Progenitor cell of endocrine pancreas (in vitro differentiated cells): ENCODE measurements at regions not wholly inside any gene's neighbourhood (a gene's known extent, or its start where the extent isn't known, plus 50 kb on each side); places are given as distances from the start of the nearest gene placed in this dataset.

ENCODE experiments used
- DNase-seq: peaks from one replicate; pipeline ENCODE4 v3.0.0; 2021; ENCODE audit warnings: low spot score; ENCODE audit not compliant: unreplicated experiment
- H3K27ac Mint-ChIP-seq: 2 replicates; pipeline ENCODE4 v1.8.0; 2021; ENCODE audit warnings: mild to moderate bottlenecking, moderate library complexity, mixed read lengths
- H3K27me3 Mint-ChIP-seq: 2 replicates; pipeline ENCODE4 v1.8.0; 2021; ENCODE audit warnings: mixed read lengths
- H3K36me3 Mint-ChIP-seq: 2 replicates; pipeline ENCODE4 v1.8.0; 2022; ENCODE audit warnings: mixed read lengths; ENCODE audit not compliant: insufficient read depth
- H3K4me1 Mint-ChIP-seq: 2 replicates; pipeline ENCODE4 v1.8.0; 2021; ENCODE audit warnings: low read depth, mixed read lengths
- H3K4me3 Mint-ChIP-seq: 2 replicates; pipeline ENCODE4 v1.8.0; 2021; ENCODE audit warnings: low read depth, mild to moderate bottlenecking, moderate library complexity, mixed read lengths
- H3K9me3 Mint-ChIP-seq: 2 replicates; pipeline ENCODE4 v1.8.0; 2021; ENCODE audit warnings: low read depth, mixed read lengths
- CTCF ChIP-seq: fragments of 200-600 bp; sonication (generic); IDR thresholded peaks from one replicate; pipeline ENCODE4 v1.5.0; 2021; ENCODE audit warnings: antibody characterized with exemption, mild to moderate bottlenecking; ENCODE audit not compliant: unreplicated experiment

- no peaks in the 10 kb centered on the region for H3K27me3 Mint-ChIP-seq
- no peaks in the 10 kb centered on the region for H3K9me3 Mint-ChIP-seq
- peaks cover under 1% of the 10 kb centered on the region for H3K4me1 Mint-ChIP-seq
- no peaks in the 10 kb centered on the region for H3K36me3 Mint-ChIP-seq
- no peak overlapping the region for H3K27ac Mint-ChIP-seq
- H3K4me3 Mint-ChIP-seq = no peak overlapping the region
- TF ChIP-seq CTCF = no peak
- no peak for DNase-seq
Measured at GRCh38 chr7:136163340-136163801, 186.2 kb upstream of the MTPN start.

- Mint-ChIP-seq H3K36me3 (no peaks in the 10 kb centered on the region), H3K27ac (no peak overlapping the region)
- no peak for TF ChIP-seq CTCF
Measured at GRCh38 chr7:136150311-136150710, 173.2 kb upstream of the MTPN start.

GRCh38 chr7:136148920-136149319 lies 171.8 kb upstream of the MTPN start:
- Mint-ChIP-seq H3K9me3 (no peaks in the 10 kb centered on the region), H3K36me3 (no peaks in the 10 kb centered on the region), H3K27ac (no peak overlapping the region), H3K4me3 (no peak overlapping the region), H3K27me3 (no peaks in the 10 kb centered on the region), H3K4me1 (no peaks in the 10 kb centered on the region)
- TF ChIP-seq CTCF = no peak
- DNase-seq = no peak

More at GRCh38 chr7:136150311-136150710, 173.2 kb upstream of the MTPN start:
- DNase-seq = no peak
- Mint-ChIP-seq H3K4me1 (no peaks in the 10 kb centered on the region), H3K9me3 (no peaks in the 10 kb centered on the region), H3K4me3 (no peak overlapping the region), H3K27me3 (no peaks in the 10 kb centered on the region)

GRCh38 chr7:136146925-136147324 lies 169.8 kb upstream of the MTPN start:
- Mint-ChIP-seq H3K4me3 (no peak overlapping the region), H3K9me3 (no peaks in the 10 kb centered on the region), H3K4me1 (no peaks in the 10 kb centered on the region), H3K27me3 (no peaks in the 10 kb centered on the region), H3K36me3 (no peaks in the 10 kb centered on the region), H3K27ac (no peak overlapping the region)
- DNase-seq = no peak
- no peak for TF ChIP-seq CTCF

GRCh38 chr7:136144182-136144581 lies 167.0 kb upstream of the MTPN start:
- Mint-ChIP-seq H3K27ac (no peak overlapping the region), H3K4me1 (peaks cover 5% of the 10 kb centered on the region), H3K9me3 (no peaks in the 10 kb centered on the region), H3K36me3 (no peaks in the 10 kb centered on the region), H3K4me3 (no peak overlapping the region), H3K27me3 (no peaks in the 10 kb centered on the region)
- no peak for TF ChIP-seq CTCF
- no peak for DNase-seq
